EH (cell line): ENCODE measurements at regions not wholly inside any gene's neighbourhood (a gene's known extent, or its start where the extent isn't known, plus 50 kb on each side); places are given as distances from the start of the nearest gene placed in this dataset.

Experiments
- DNase-seq: peaks from one replicate; pipeline ENCODE4 v3.0.0-alpha.2; 2015; ENCODE audit warnings: low read depth

DNA sequence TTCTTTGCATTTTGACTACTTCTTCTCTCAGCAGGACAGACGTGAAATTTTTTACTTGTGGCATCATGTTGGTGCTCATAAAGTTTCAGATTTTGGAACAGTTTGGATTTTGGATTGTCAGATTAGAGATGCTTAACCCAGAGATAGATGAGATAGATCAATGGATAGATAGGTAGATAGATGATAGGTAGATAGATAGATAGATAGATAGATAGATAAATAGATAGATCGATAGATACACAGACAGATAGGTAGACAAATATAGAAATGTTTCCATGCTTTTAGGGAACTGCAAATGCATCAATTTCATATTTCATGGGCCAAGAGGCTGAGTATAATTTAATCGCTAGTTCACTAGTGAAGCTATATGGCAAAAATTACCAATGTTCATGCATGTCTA is 981.5 kb upstream of the ADGRB3 start:
- DNase-seq, result no peak

DNA sequence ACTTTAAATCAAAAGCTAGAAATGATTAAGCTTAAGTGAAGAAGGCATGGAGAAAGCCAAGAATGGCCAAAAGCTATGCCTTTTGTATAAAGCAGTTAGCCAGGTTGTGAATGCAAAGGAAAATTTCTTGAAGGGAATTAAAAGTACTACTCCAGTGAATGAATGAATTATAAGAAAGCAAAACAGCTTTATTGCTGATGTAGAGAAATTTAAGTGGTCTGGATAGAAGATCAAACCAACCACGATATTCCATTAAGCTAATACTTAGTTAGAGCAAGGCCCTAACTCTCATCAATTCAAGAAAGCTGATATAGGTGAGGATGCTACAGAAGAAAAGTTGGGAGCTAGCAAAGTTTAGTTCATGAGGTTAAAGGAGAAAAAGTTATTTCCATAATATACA is 988.5 kb upstream of the ADGRB3 start:
- no peak for DNase-seq

- DNase-seq, result no peak
Measured at GRCh38 chr6:67643281-67643680, 991.8 kb upstream of the ADGRB3 start.

DNA sequence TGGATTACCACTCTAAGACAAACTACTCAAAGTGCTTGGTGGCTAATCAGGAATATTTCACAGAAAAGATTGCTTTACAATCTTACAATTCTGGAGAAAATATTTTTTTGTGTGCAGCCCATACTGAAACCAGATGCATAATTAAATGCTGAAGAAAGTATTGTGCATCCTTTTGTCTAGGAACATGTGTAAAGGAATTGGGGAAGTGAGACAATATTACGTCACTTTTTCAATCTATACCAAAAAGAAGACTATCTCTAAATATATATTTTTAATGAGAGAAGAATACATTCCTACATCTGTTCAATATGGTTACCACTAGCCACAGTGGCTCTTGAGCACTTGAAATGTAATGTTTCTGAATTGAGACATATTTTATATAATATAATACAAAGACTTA is 992.5 kb upstream of the ADGRB3 start:
- no peak for DNase-seq

GRCh38 chr6:67640484-67640883 is 994.6 kb upstream of the ADGRB3 start:
- DNase-seq, result no peak

GRCh38 chr6:67639161-67639560 is 995.9 kb upstream of the ADGRB3 start:
- no peak for DNase-seq

- DNase-seq, result no peak
Measured at GRCh38 chr6:67634199-67634598, 1000.9 kb upstream of the ADGRB3 start.

DNA sequence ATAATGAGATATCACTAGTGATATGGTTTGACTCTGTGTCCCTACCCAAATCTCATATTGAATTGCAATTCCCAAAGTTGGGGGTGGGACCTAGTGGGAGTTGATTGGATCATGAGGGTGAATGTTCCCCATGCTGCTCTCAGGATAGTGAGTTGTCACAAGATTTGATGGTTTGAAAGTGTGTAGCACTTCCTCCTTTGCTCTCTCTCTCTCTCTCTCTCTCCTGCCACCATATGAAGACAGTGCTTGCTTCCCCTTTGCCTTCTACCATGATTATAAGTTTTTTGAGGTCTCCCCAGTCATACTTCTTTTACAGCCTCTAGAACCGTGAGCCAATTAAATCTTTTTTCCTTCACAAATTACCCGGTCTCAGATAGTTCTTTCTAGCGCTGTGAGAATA is 1002.0 kb upstream of the ADGRB3 start:
- no peak for DNase-seq

DNA sequence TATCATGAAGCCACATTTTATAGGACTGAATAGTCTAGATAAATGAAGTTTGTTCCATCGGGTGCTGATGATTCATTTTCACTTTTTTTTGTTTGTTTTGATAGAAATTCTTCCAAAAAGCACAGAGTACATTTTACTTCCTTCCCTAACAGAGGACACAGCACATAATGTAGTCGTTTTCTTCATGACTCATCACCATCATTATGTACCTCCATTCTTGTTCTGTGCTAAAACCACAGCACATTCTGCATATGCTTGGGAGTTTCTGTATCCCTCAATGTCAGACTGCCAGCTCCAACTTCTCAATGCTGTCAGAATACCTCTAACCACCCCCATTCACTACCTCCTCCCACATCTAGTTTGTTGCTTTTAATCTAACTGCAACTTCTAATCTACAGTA is 1004.9 kb upstream of the ADGRB3 start:
- DNase-seq, result peak; percentile 53

DNA sequence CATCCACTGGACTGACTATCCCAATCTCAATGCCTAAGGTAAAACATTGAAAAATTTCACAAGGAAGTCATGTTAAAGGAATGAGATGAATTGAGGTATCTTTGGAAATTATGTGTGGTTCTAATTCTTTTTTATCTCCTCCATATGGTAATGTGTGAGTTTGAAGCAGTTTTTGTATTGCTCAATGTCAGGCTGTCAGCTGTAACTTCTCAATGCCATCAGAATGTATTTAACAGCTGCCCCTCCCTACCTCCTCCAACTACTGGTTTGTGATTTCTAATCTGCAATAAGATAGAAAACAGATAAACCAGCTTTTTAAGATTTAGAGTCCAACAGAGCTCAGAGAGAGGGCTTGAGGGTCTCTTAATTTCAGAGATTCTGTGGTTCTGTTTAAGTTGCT is 1005.8 kb upstream of the ADGRB3 start:
- peak; percentile 1 for DNase-seq

- DNase-seq, result no peak
Measured at GRCh38 chr6:67615796-67616195, 1019.3 kb upstream of the ADGRB3 start.

DNA sequence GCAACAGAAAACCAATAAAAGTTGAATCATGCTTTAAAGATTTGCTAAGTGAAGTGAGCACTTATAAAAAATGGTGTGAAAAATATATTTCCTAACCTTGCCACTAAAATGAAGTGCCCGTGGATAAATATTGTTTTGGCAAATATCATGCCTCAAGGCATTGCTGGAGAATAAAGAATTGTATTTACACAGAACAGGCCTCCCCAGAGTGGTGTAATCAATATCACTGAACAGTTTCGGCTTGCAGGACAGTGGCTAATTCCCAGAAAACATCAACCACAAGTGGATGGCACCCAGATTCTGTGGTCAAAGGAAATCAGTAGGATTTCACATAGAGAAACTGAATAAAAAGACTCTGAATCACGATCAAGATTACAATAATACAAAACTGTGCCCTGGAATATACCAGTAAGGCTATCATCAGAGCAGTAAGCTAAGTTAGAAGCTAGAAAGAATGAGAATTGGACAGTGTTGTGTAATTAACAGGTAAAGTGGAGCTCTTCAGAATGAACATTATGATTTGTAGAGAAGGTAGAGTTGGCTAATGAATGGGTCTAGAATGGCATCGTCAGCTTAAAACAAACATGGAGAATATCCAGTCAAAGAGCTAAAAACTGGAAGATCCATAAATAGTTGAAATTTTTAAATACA is 1026.9 kb upstream of the ADGRB3 start:
- no peak for DNase-seq

- DNase-seq, result no peak
Measured at GRCh38 chr6:67606906-67607828, 1027.9 kb upstream of the ADGRB3 start.

GRCh38 chr6:67594366-67594765 is 1040.7 kb upstream of the ADGRB3 start:
- no peak for DNase-seq

- DNase-seq, result no peak
Measured at GRCh38 chr6:67593247-67593646, 1041.8 kb upstream of the ADGRB3 start.

- no peak for DNase-seq
Measured at GRCh38 chr6:67591910-67592309, 1043.2 kb upstream of the ADGRB3 start.

GRCh38 chr6:67567842-67568241 is 1067.2 kb upstream of the ADGRB3 start:
- no peak for DNase-seq

DNA sequence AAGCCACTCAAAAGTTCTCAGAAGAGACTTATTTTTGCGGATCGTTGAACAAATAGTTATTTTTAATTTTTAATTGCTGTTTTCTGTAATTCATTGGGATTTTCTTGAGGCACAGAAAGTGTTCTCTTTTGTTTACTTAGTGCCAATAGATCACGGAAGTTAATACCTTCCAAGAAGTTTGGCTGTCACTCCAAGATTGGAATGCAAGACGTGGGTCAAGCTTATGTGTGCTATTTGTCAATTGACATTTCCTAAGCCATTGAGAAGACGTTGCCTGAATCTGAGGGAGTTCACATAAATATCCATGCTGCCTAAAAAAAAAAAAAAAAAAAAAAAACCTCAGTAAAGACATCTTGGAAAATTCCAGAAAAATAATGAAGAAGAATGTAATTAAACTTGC is 1071.4 kb upstream of the ADGRB3 start:
- DNase-seq, result no peak

- no peak for DNase-seq
Measured at GRCh38 chr6:67560068-67560467, 1075.0 kb upstream of the ADGRB3 start.

DNA sequence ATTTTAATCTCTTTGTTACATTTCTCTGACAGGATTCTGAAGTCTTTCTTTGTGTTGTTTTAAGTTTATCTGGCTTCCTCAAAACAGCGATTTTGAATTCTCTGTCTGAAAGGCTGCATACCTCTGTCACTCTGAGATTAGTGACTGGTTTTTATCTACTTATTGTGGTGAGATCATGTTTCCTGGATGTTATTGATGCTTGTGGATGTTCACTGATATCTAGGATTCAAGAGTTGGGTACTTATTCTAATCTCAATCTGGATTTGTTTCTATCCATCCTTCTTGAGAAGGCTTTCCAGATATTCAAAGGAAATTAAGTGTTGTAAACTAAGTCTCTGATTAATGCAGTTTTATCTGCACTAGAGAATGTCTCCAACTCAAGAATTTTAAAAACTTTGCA is 1076.1 kb upstream of the ADGRB3 start:
- no peak for DNase-seq

GRCh38 chr6:67544851-67545452 is 1090.1 kb upstream of the ADGRB3 start:
- no peak for DNase-seq

- no peak for DNase-seq
Measured at GRCh38 chr6:67541586-67541985, 1093.5 kb upstream of the ADGRB3 start.

GRCh38 chr6:67538032-67538431 is 1097.0 kb upstream of the ADGRB3 start:
- no peak for DNase-seq
